Stimulated activated CD4-positive, alpha-beta T cell treated with anti-CD3 and anti-CD28 coated beads, TNF-alpha, amount 100 ng/mL, for 48 hours (primary cell): ENCODE measurements at regions not wholly inside any gene's neighbourhood (a gene's known extent, or its start where the extent isn't known, plus 50 kb on each side); places are given as distances from the start of the nearest gene placed in this dataset.
"Not testable (repeated sequence)": the region's sequence is repeated elsewhere in the genome, so short reads cannot be mapped to it uniquely, and the experiment has no call there.

ENCODE experiments used
- DNase-seq, 3 donors: peaks; one replicate each; pipeline ENCODE4 v3.0.0-alpha.2; 2020; ENCODE audit warnings: low read depth in 3 of 3

GRCh38 chr7:68630914-68631313, 967.4 kb upstream of the AUTS2 start:
- not testable (repeated sequence) for DNase-seq

DNA sequence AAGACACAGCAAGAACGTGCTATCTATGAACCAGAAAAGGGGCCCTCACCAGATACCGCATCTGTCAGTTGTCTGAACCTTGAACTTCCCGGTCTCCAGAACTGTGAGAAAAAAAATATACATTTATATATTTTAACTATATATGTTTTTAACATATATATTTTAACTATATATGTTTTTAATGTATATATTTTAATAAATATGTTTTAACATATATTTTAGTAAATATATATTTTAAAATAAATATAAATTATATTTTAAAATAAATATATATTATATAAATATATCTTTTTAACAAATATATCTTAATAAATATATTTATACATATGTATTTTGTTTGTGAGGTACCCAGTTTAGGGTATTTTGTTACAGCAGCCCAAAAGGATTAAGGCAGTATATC, 958.2 kb upstream of the AUTS2 start:
- DNase-seq, result no peak

- DNase-seq, result no peak
These were observed 955.5 kb upstream of the AUTS2 start for GRCh38 chr7:68642727-68643126.

GRCh38 chr7:68663392-68663791, 934.9 kb upstream of the AUTS2 start:
- no peak for DNase-seq

DNA sequence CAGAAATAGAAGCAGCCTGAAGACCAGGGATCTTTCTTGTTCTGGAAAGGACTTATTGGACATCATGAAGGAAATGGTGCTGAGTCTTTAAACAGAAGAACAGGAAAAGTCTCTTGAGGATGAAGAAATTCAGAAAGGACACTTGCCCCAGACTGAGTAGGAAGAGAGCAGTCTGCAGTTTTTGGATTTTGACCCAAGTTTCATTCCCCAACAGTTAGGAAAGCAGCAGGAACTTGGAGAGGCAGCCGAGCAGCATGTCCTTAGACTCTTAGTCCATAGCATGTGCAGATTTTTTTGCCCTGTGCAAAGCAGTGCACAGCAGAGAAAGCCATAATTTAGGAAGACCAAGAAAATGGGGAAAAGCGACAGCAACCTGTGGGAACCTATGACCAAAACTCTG, 927.2 kb upstream of the AUTS2 start:
- DNase-seq, result no peak

DNA sequence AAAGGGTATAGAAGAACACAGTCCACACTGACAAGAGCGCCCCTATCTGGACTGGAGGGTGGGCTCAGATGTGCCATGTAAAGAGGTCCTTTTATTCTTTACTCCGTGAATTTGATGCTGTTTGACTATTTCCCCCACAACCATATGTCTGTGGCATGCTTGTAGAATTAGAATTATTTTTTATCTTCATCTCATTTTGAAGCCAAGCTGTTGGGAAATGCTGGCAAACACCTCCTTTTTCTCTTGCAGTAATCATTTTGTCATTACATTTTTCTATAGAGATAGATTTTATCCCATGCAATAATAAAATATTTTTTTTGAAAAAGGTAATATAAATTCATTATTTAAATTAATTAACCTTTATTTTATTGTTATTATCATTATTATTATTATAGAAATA, 926.6 kb upstream of the AUTS2 start:
- no peak for DNase-seq

- DNase-seq, result no peak
These were observed 923.4 kb upstream of the AUTS2 start for GRCh38 chr7:68674826-68675225.

- no peak for DNase-seq
These were observed 921.3 kb upstream of the AUTS2 start for GRCh38 chr7:68676813-68677535.

- no peak for DNase-seq
These were observed 920.1 kb upstream of the AUTS2 start for GRCh38 chr7:68678196-68678595.

GRCh38 chr7:68679459-68680234, 918.6 kb upstream of the AUTS2 start:
- no peak for DNase-seq

- no peak for DNase-seq
These were observed 917.9 kb upstream of the AUTS2 start for GRCh38 chr7:68680235-68680872.

- DNase-seq, result no peak
These were observed 915.4 kb upstream of the AUTS2 start for GRCh38 chr7:68682910-68683309.

DNA sequence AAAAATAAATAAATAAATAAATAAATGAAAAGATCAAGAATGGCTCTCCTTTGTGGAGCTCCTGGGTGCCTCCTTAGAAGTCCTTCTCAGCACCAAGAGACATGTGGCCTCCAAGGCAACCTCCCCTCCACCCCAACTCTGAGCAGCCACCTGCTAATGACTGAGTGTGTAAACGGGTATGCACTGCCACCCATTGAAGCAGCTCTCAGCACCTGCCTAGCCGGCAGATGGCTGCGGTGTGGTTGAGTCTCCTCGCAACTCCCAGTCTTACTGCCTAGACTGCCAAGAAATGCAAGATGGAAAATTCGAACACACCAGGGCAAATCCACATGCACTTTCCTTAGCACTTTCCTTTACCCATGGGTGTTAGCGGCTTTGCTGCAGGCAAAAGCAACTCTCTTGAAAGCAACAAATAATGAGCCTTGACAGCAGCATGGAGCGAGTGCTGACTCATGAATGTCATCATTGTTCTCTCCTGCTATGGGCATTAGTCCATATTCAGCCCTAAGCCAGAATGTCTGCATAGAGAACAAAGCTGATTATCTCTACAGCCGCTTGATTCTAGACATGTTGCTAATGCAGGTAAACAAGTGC, 913.9 kb upstream of the AUTS2 start:
- DNase-seq, result no peak

- no peak for DNase-seq
These were observed 913.3 kb upstream of the AUTS2 start for GRCh38 chr7:68684996-68685395.

DNA sequence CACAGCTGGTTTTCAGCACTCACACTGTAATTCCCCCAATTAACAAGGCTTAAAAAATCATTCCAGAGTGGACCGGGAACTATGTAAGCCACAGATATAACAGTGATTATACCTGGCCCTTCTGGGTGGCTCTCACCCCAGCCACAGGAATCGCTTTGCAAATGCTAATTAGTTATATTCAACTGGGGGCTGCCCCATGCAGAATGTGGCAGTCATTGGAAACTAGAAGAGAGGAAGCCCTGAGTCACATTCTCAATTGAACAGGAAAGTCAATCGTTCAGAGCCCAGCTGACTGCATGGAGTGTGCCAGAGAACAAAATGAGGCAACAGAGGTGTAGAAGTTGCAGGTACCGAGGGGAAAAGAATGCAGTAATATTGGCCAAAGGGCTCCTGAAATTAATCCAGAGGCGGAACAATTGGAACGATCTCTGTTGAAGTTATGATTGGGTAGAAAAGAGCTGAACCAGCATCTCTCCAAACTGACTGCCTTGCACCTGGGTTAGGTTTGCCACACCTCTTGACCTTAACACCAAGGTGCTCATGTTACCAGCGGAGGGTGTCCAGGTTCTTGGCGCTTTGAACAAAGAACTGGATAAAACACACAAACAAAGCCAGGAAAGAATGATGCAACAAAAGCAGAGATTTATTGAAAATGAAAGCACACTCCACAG, 909.7 kb upstream of the AUTS2 start:
- DNase-seq, result no peak

GRCh38 chr7:68689087-68689433, 909.2 kb upstream of the AUTS2 start:
- no peak for DNase-seq

- no peak for DNase-seq
These were observed 906.7 kb upstream of the AUTS2 start for GRCh38 chr7:68691261-68692216.

GRCh38 chr7:68692511-68692910, 905.8 kb upstream of the AUTS2 start:
- no peak for DNase-seq

DNA sequence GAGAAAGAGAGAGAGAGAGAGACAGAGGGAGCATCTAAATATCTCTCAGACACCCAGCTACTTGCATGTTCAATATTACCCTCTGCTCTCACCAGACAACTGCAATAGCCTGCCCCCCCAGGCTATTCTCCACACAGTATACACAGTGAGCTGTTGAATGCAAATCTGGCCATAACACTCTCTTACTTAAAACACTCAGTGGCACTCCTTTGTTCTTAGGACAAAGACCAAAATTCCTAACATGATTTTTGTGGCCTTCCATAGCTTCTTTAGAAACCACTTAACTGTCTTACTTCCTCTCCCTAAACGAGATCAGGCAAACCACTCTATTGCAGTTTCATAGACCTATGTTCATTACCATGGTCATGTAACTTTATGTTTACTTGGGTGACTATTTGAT, 903.6 kb upstream of the AUTS2 start:
- no peak for DNase-seq

DNA sequence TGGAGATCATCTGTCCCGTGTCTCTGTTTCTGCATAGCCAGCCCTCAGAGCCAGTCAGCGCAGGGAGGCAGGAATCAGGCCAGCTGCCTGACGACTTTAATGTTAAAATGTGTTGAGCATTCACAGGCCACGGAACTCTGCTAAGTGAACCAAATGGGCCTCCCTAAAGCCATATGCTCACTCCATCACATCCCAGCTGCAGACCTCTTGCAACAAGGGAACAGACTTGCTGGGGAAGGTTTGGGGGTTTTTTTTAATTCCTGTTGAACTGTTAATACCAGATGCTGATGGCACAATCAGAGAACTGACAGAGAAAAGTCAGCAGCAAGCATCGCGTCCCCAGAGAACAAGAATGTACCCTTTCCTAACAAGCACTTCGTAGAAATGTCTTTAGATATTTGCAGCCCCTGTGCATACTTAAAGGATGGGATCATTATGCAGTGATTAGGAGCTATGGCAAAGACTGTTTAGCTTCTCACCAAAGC, 900.4 kb upstream of the AUTS2 start:
- no peak for DNase-seq
